Hematopoietic multipotent progenitor cell treated with erythropoietin and hydrocortisone succinate and interleukin-3 and kit ligand, for 8 days (in vitro differentiated cells): ENCODE measurements at regions not wholly inside any gene's neighbourhood (a gene's known extent, or its start where the extent isn't known, plus 50 kb on each side); places are given as distances from the start of the nearest gene placed in this dataset.

Experiments
- DNase-seq: peaks from one replicate; pipeline ENCODE4 v3.0.0-alpha.2; 2015

- no peak for DNase-seq
These were observed 355.8 kb upstream of the NR5A2 start for GRCh38 chr1:199671684-199672083.

GRCh38 chr1:199675937-199676336, 351.6 kb upstream of the NR5A2 start:
- DNase-seq, result no peak

DNA sequence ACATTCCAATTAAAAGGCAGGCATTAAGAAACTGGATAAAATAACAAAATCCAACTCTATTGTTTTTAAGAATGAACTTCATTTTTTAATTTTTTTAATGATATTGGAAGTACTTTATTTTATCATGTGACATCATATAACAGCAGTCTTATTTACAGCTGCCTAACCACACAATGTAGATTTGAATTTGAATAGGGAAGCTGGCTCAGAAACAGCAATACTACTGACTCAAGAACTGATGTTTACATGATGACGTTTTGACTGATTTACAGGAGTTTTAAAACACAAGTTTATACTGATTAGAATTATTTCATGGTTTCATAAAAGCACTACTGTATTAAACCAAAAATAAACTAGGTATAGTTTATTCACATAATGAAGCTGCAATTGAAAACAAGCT, 348.7 kb upstream of the NR5A2 start:
- DNase-seq, result no peak

DNA sequence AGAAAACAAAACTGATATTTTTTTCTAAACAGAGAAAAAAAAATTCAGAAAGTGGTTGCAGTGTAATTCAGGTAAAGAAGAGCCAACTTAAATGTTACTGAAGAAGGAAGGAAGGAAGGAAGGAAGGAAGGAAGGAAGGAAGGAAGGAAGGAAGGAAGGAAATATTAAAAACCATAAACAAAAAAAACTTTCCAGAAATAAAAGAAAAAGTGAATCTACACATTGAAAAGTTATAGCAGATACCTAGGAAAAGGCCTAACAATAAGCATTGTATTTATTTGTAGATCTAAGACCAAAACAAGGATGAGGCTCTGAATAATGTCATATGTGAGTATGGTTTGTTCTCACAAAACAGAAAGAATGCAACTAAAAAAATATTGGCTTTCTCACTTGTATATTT, 345.4 kb upstream of the NR5A2 start:
- no peak for DNase-seq

DNA sequence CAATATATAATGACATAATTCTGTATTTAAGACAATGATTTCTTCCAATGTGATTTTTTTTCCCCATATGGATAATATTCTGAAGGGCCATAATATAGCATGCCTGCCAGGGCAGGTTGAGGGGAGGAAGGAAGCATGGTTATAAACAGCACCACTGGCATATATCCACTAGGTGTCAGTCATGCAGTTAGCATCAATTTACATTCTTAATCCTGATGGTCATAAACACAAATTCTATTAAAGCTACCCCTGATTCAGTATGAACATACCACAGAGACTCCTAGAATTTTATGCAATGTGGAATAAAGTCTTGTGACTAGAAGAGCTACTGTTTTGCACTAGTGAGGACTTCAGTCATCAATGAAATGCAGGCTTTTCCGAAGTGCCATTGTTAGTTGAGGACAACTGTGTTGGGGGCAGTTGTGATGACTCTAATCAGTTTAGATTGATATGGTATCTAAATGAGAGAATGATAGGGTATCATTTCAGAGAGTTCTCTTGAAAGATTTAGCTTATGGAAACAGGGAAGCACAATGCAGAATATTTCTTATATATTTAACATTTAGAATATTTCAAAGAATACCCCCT, 342.7 kb upstream of the NR5A2 start:
- peak; percentile 73 for DNase-seq

DNA sequence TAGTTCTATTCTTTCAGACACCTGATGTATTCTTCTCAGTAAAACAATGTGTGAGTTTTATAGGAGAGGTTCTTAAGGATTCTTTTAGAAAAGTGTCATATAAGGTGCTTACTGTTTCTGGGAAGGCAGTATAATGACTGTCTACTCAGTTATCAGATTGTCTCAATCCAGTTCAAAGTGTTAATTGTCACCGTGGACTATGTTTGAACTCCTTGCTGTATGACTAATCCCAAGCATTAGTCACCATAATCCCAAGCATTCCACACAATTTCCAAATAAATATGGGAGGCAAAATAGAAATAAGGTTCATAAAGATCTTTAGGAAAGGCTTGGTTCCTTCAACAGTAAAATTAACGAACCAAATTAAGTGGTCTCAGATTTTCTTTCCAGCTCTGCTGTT, 342.1 kb upstream of the NR5A2 start:
- DNase-seq, result no peak

DNA sequence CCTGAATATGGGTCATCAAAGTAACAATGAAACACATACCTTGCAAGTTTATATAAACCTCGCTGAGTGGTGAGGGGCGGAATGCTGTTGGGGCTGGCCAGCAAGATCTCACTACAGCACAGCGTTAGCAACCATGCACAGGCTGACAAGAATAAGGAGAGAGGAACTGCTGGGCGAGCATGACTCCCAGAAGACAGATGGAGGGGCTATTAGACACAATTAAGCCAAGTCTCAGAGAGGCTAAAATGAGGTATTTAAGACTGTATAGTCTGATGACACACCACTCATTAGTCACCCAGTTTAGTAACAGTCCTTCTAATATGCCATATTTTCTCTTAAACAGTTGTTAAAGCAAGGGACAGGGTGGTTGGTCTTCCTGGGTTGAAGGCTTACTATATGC, 340.2 kb upstream of the NR5A2 start:
- DNase-seq, result no peak

GRCh38 chr1:199688133-199688676, 339.3 kb upstream of the NR5A2 start:
- DNase-seq, result no peak

DNA sequence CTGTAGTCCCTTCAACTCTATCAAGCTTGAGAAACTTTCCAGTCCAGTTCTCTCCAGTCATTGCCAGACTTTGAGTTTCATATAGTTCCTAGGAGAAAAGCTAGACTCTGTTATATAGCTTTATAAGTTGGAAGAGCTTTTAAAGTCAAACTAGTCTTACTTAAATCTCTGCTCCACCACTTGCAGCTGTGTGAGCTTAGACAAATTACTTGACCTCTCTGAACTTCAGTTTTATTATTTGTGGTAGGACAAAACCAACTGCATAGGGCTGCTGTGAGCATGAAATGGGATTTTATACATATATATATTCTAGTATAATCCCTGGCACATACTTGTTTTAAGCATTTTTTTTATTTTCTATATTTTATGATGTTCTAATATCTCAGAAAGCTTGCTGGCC, 338.7 kb upstream of the NR5A2 start:
- no peak for DNase-seq

DNA sequence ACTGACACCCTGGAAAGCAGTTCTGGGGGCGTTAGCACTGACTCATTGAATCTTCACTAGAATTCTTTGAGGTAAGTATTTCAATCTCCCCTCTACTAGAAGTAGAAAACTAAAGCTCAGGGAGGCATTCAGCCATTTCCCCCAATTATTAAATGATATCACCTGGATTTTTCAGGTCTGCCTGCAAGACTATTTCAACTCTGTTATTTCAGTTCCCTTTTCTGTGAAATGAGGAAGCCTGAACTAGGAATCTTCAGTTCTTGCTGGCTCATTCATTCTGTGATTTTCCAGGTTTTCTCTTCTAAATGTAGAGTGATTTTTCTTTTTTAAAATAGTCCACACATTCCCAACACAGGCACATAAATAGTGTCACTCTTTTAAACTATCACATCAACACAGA, 337.0 kb upstream of the NR5A2 start:
- DNase-seq, result no peak

DNA sequence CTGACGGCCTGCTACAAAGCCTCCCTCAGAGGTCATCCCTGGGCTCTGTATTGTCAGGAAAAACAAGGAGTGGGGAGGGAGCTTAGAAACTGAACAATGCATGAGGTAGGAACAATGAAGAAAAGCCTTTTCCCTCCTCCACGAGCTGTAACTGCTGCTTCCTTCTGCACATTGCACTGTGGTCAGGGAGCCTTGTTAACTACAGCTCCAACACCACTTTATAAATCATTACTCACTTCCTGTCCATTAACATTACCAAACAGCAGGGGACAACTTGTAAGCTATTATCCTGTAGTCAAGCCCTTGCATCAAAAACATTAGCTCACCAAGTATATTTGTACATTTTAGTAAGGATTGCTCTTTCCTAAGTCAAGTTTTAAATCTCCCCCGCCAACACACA, 336.0 kb upstream of the NR5A2 start:
- peak; percentile 20 for DNase-seq

DNA sequence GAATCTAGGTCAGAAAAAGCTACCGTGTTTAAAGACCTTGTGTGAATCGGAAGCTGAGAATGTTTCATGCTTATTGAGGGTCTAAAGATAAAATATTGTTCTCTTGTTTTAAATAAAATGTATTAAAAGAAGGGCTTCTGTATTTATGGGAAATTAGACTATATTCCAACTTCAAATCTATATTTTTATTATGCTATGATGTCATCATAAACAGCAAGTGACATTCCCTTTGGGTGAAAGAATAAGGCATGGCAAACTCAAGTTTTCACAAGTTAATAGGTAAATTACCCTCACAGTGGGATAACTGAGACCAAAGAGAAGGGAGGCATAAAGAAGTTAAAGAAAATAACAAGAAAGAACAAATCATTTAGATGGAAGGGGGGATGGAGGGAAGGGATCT, 333.8 kb upstream of the NR5A2 start:
- no peak for DNase-seq

- no peak for DNase-seq
These were observed 331.3 kb upstream of the NR5A2 start for GRCh38 chr1:199696225-199696624.

- no peak for DNase-seq
These were observed 329.3 kb upstream of the NR5A2 start for GRCh38 chr1:199698222-199698621.

DNA sequence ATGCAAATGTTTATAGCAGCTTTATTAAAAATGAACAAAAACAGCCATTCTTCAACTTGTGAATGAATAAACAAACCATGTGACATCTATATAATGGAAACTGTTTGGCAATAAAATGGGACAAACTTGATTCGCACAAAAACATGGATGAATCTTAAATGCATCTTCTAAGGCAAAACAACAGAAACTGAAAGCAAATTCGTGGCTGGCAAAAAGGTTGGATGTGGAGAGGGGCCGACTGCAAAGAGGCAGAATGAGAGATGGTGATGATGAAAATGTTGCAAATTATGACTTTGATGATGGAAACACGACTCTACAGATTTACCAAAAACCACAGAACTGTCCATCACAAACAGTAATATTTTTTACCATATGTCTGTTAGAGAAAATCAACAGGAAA, 327.0 kb upstream of the NR5A2 start:
- DNase-seq, result no peak

DNA sequence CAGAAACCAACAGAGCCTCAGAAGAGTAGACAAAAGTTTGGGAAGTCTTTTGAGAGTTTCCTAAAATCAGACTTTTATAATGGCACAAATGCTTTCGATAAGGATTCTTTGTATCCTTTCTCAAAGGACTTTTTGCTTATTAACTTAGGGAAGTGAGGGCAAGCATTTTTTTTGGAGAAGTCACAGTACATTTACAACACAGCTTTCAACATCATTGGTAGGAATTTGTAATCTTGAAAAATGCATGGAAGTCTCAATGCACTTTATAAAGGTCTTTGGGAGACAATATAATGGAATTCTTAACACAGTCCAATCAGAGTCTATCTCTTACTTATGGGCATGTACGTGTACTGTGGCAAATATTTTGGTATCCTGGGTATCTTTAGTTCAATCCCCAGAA, 325.8 kb upstream of the NR5A2 start:
- no peak for DNase-seq

GRCh38 chr1:199704231-199704630, 323.3 kb upstream of the NR5A2 start:
- no peak for DNase-seq

- DNase-seq, result no peak
These were observed 321.7 kb upstream of the NR5A2 start for GRCh38 chr1:199705825-199706224.

- DNase-seq, result no peak
These were observed 320.5 kb upstream of the NR5A2 start for GRCh38 chr1:199706826-199707606.

DNA sequence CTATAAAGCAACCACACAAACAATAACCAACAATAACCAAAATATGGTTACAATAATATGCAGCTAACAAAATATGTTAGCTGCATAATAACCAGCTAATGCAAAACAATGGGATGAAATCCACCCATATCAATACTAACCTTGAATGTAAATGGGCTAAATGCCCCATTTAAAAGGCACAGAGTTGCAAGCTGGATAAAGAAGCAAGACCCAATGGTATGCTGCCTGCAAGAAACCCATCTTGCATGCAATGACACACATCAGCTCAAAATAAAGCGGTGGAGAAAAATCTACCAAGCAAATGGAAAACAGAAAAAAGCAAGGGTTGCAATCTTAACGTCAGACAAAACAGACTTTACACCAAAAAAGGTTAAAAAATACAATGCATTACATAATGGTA, 316.5 kb upstream of the NR5A2 start:
- no peak for DNase-seq

- DNase-seq, result no peak
These were observed 310.8 kb upstream of the NR5A2 start for GRCh38 chr1:199716729-199717128.

GRCh38 chr1:199719156-199719842, 308.2 kb upstream of the NR5A2 start:
- no peak for DNase-seq

- DNase-seq, result no peak
These were observed 307.0 kb upstream of the NR5A2 start for GRCh38 chr1:199720496-199720895.

DNA sequence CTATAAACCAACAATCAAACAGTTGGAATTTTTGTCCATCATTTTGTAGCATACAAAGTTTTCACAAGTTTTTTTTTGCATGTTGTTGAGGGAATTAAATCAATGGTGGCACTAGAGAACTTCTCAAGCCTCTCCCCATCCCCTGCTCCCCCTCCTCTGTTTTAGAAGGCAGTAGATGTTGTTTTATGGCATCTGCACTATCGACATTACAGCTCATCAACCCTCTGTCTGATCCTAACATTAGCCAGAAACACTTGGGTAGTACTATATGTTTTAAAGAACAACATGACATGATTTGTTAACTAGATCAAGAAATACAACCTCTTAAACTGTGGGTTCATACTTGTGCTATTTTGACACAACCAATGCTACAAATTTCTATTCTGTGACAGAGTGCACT, 306.5 kb upstream of the NR5A2 start:
- no peak for DNase-seq
